Erythroblast (primary cell): ENCODE measurements at regions not wholly inside any gene's neighbourhood (a gene's known extent, or its start where the extent isn't known, plus 50 kb on each side); places are given as distances from the start of the nearest gene placed in this dataset.

Experiments
- GATA1 ChIP-seq: IDR thresholded peaks from 2 replicates; pipeline ENCODE4 v1.6.1; 2011; ENCODE audit warnings: low read depth, mild to moderate bottlenecking, control low read depth, low read length, moderate library complexity
- POLR2A ChIP-seq: IDR thresholded peaks from 2 replicates; pipeline ENCODE4 v1.6.1; 2011; ENCODE audit warnings: mild to moderate bottlenecking, low read length

- TF ChIP-seq POLR2A (no peak), GATA1 (no peak)
Observed at GRCh38 chr6:4314201-4314707, 178.9 kb upstream of the ECI2 start.
